ENCODE measurements at regions not wholly inside any gene's neighbourhood (a gene's known extent, or its start where the extent isn't known, plus 50 kb on each side); places are given as distances from the start of the nearest gene placed in this dataset.

GRCh38 chr11:92501066-92501739 lies 276.6 kb downstream of the FAT3 start:
- TF ChIP-seq, protein P1, sequence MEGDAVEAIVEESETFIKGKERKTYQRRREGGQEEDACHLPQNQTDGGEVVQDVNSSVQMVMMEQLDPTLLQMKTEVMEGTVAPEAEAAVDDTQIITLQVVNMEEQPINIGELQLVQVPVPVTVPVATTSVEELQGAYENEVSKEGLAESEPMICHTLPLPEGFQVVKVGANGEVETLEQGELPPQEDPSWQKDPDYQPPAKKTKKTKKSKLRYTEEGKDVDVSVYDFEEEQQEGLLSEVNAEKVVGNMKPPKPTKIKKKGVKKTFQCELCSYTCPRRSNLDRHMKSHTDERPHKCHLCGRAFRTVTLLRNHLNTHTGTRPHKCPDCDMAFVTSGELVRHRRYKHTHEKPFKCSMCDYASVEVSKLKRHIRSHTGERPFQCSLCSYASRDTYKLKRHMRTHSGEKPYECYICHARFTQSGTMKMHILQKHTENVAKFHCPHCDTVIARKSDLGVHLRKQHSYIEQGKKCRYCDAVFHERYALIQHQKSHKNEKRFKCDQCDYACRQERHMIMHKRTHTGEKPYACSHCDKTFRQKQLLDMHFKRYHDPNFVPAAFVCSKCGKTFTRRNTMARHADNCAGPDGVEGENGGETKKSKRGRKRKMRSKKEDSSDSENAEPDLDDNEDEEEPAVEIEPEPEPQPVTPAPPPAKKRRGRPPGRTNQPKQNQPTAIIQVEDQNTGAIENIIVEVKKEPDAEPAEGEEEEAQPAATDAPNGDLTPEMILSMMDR (IDR thresholded peaks at IDR 0.05; ENCODE audit: extremely low read depth, missing control alignments), result no peak
- no peak for DNase-seq (ENCODE audit: low spot score)

DNA sequence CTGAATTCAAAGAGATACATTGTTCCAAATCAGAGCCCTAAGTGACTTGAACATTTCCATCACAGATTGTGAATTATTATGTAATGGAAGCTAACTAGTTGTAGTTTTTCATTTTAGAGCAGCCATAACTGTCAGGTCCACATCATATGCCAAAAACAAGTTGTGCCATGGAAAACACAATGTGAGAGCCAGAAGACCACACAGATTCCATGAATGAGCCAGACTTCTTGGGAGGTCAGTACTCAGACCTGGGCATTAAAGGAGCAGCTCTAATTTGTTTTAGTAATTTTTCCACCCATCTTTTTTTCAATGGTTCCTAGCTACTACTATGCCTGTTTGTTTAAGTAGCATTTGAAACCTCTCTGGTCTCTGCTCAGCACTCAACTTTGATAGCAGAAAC lies 279.4 kb downstream of the FAT3 start:
- TF ChIP-seq, protein P1 (IDR thresholded peaks at IDR 0.05; ENCODE audit: extremely low read depth, missing control alignments), result no peak

GRCh38 chr11:92504534-92504933 lies 279.9 kb downstream of the FAT3 start:
- TF ChIP-seq, protein P1 (IDR thresholded peaks at IDR 0.05; ENCODE audit: extremely low read depth, missing control alignments), result no peak
- no peak for DNase-seq (ENCODE audit: low spot score)

More for the DNA sequence above, 279.4 kb downstream of the FAT3 start:
- DNase-seq (ENCODE audit: low spot score), result no peak

- TF ChIP-seq, protein P1 (IDR thresholded peaks at IDR 0.05; ENCODE audit: extremely low read depth, missing control alignments), result no peak
- no peak for DNase-seq (ENCODE audit: low spot score)
Observed at GRCh38 chr11:92505689-92506088, 281.1 kb downstream of the FAT3 start.

GRCh38 chr11:92506809-92507336 lies 282.3 kb downstream of the FAT3 start:
- no peak for DNase-seq (ENCODE audit: low spot score)
- TF ChIP-seq, protein P1 (IDR thresholded peaks at IDR 0.05; ENCODE audit: extremely low read depth, missing control alignments), result no peak

- no peak for DNase-seq (ENCODE audit: low spot score)
- TF ChIP-seq, protein P1 (IDR thresholded peaks at IDR 0.05; ENCODE audit: extremely low read depth, missing control alignments), result no peak
Observed at GRCh38 chr11:92510591-92510990, 286.0 kb downstream of the FAT3 start.

DNA sequence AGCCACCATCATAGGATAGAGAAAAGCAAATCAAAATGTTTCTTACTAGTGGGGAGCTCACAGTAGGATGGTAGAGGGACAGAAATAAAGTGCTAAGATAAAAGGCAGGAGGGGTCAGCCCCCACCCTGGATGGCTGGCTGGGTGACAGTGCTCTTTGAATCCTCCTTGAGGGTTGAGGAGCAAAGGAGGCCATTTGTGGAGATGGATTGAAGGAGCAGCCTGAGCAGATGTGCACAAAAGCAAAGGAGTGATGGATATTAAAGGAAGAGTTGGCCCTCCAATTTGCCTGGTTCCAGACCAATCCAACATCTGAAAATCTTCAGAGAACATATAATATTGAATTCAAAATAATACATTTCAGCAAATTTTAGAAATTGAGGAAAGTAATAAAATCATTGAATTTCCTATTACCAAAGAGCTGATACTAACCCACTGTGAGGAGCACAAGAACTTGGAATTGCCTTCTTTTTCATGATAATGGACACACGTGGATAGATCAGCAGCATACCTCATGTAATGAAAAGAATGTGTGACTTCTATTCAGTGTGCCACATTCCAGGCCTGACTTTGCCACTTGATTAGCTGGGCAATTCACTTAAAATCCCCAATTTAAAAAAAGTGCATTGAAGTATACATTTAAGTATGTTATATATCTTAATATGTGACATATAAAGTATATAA lies 287.0 kb downstream of the FAT3 start:
- TF ChIP-seq, protein P1 (IDR thresholded peaks at IDR 0.05; ENCODE audit: extremely low read depth, missing control alignments), result no peak

More for the DNA sequence above, 287.0 kb downstream of the FAT3 start:
- no peak for DNase-seq (ENCODE audit: low spot score)
